ENCODE measurements at regions not wholly inside any gene's neighbourhood (a gene's known extent, or its start where the extent isn't known, plus 50 kb on each side); places are given as distances from the start of the nearest gene placed in this dataset.
"Not testable (repeated sequence)": the region's sequence is repeated elsewhere in the genome, so short reads cannot be mapped to it uniquely, and the experiment has no call there.

DNA sequence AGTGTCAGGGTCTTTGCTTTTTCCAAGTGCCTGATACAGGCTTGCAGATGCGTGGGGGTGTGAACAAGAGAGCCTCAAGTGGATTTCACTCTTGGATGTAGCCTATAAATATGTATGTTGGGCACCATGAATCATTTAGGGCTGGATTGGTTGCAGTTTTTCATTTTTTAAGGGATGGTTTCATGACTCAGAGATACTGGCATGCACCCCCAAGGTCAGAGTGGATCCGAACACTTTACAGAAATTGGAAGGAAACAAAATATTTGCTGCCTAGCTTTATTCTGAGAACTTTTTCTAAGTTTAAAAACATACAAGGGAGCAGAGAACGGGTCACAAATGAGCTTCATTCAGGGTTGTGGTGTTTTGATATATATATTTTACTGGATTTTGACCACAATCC lies 436.8 kb upstream of the ERCC4 start:
- Mint-ChIP-seq H3K36me3 (no peaks in the 10 kb centered on the region), H3K27me3 (no peaks in the 10 kb centered on the region), H3K4me1 (no peaks in the 10 kb centered on the region), H3K9me3 (peaks cover 8% of the 10 kb centered on the region), H3K27ac (no peak overlapping the region), H3K4me3 (no peak overlapping the region)
- no peak for DNase-seq
- POLR2A ChIA-PET, result no interaction called here
- no peak for ATAC-seq (ENCODE audit: low read depth)

- ATAC-seq (ENCODE audit: low read depth); H3K27me3 Mint-ChIP-seq; H3K27ac Mint-ChIP-seq; H3K4me3 Mint-ChIP-seq; POLR2A ChIA-PET; H3K36me3 Mint-ChIP-seq; DNase-seq; H3K4me1 Mint-ChIP-seq; H3K9me3 Mint-ChIP-seq: not testable (repeated sequence)
These were observed 430.5 kb upstream of the ERCC4 start for GRCh38 chr16:13489416-13489815.

DNA sequence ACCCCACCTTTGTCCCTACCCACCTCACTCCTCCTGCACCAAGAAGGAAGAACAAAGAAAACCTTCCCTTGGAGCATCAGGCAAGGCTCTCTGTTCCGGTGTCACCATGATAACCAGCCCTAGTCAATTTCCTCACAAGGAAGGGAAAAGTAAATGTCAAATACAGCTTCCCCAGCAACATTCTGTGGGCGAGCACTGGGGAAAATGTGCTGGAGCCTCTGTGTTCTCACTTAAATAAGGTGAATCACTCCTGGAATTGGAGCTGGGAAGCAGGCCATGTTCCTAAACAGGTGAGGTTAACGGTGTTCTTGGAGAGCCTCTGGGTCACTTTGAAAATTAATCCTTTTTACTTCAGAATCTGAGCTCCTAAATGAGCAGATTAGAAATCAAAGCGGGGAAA lies 427.9 kb upstream of the ERCC4 start:
- Mint-ChIP-seq H3K4me1 (no peaks in the 10 kb centered on the region), H3K9me3 (no peaks in the 10 kb centered on the region), H3K27me3 (no peaks in the 10 kb centered on the region), H3K4me3 (no peak overlapping the region), H3K27ac (no peak overlapping the region), H3K36me3 (no peaks in the 10 kb centered on the region)
- POLR2A ChIA-PET, result no interaction called here
- ATAC-seq (ENCODE audit: low read depth), result no peak
- DNase-seq, result no peak

DNA sequence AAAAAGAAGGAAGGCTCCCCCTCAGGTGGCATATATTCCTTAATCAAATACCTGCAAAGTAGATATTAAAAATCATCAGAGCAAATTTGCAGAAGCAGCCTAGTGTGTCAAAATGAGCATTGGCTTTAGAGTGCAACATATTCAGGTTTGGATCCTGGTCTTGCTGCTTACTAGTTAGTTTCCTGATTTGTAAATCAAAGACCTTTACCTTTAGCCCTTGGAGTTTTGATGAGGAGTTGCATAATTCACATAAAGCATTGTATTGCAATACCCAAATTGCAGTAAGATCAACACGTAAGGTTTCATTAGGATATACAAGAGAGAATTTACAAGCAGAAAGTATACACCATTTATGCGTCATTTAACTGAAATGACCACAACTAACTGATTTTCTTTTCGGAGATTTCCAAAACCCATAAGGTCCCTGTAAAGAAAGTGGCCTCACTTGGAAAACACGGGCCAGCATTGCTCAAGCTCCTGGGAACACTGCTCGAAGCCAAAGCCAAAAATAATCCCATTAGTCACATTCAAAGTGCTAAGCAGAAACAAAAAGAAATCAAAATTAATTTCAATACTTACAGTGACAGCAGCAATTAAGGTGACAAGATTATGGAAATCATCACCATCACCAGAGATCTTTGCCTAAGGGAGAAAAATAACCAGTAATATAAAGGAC lies 415.9 kb upstream of the ERCC4 start:
- POLR2A ChIA-PET, result no interaction called here

DNA sequence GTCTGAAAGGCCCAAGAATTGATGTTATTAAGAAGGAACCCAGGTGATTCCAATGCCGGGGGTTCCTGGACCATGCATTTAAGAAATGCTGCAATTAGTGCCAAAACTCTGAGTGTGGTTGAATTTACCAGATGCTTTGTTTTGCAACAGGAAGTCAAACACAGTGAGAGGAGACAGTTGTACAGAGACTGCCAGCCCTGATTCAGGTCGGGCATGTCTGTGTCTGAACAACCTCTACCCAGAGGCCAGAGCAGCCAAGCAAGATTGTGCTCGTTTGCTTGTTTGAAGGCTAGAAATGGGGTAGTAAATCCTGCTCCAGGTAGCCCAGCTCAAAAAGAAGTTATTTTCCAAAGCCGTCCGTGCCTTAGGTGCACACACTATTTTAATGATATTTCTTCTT lies 412.4 kb upstream of the ERCC4 start:
- no peaks in the 10 kb centered on the region for H3K27me3 Mint-ChIP-seq
- H3K9me3 Mint-ChIP-seq, result no peaks in the 10 kb centered on the region
- no peaks in the 10 kb centered on the region for H3K4me1 Mint-ChIP-seq
- no peak overlapping the region for H3K27ac Mint-ChIP-seq
- DNase-seq, result no peak
- POLR2A ChIA-PET, result no interaction called here
- H3K36me3 Mint-ChIP-seq, result no peaks in the 10 kb centered on the region
- no peak for ATAC-seq (ENCODE audit: low read depth)
- H3K4me3 Mint-ChIP-seq, result no peak overlapping the region

More for the DNA sequence above, 415.9 kb upstream of the ERCC4 start:
- no peak for DNase-seq
- no peak for ATAC-seq (ENCODE audit: low read depth)
- Mint-ChIP-seq H3K36me3 (no peaks in the 10 kb centered on the region), H3K4me1 (no peaks in the 10 kb centered on the region), H3K27ac (no peak overlapping the region), H3K4me3 (no peak overlapping the region), H3K9me3 (no peaks in the 10 kb centered on the region), H3K27me3 (no peaks in the 10 kb centered on the region)

- no peak for DNase-seq
- ATAC-seq (ENCODE audit: low read depth), result no peak
- H3K4me1 Mint-ChIP-seq, result no peaks in the 10 kb centered on the region
- no peaks in the 10 kb centered on the region for H3K36me3 Mint-ChIP-seq
- H3K27ac Mint-ChIP-seq, result no peak overlapping the region
- peaks cover 2% of the 10 kb centered on the region for H3K9me3 Mint-ChIP-seq
- no peaks in the 10 kb centered on the region for H3K27me3 Mint-ChIP-seq
- POLR2A ChIA-PET, result no interaction called here
- no peak overlapping the region for H3K4me3 Mint-ChIP-seq
These were observed 409.4 kb upstream of the ERCC4 start for GRCh38 chr16:13510425-13511151.

GRCh38 chr16:13517841-13518240 lies 402.1 kb upstream of the ERCC4 start:
- POLR2A ChIA-PET, result no interaction called here
- no peaks in the 10 kb centered on the region for H3K27me3 Mint-ChIP-seq
- peaks cover 6% of the 10 kb centered on the region for H3K9me3 Mint-ChIP-seq
- DNase-seq (no peak), ATAC-seq (ENCODE audit: low read depth) (no peak)
- H3K27ac Mint-ChIP-seq, result no peak overlapping the region
- no peaks in the 10 kb centered on the region for H3K36me3 Mint-ChIP-seq
- no peak overlapping the region for H3K4me3 Mint-ChIP-seq
- no peaks in the 10 kb centered on the region for H3K4me1 Mint-ChIP-seq

GRCh38 chr16:13519871-13520270 lies 400.1 kb upstream of the ERCC4 start:
- peaks cover 7% of the 10 kb centered on the region for H3K9me3 Mint-ChIP-seq
- H3K36me3 Mint-ChIP-seq, result no peaks in the 10 kb centered on the region
- ATAC-seq (ENCODE audit: low read depth) (no peak), DNase-seq (no peak)
- no peak overlapping the region for H3K27ac Mint-ChIP-seq
- no peaks in the 10 kb centered on the region for H3K27me3 Mint-ChIP-seq
- no peaks in the 10 kb centered on the region for H3K4me1 Mint-ChIP-seq
- POLR2A ChIA-PET, result no interaction called here
- H3K4me3 Mint-ChIP-seq, result no peak overlapping the region

DNA sequence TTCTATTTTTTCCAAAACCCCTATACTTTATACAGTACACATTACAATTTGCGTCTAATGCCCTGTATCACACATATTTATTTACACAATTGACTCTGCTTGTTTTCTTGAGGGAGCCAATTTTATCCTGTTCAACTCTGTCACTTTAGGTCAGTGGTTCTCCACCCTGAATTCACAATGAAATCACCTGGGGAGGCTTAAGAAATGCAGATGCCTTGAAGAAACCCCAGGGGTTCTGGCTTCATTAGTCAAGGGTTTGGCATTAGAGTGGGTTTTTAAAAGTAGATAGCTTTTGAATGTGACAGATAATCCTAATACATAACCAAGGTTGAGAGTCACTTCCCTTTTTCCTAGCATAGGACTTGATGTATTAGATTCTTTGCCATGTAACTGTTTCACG lies 398.6 kb upstream of the ERCC4 start:
- H3K36me3 Mint-ChIP-seq, result no peaks in the 10 kb centered on the region
- POLR2A ChIA-PET, result no interaction called here
- no peak for ATAC-seq (ENCODE audit: low read depth)

GRCh38 chr16:13527332-13527731 lies 392.6 kb upstream of the ERCC4 start:
- no peaks in the 10 kb centered on the region for H3K36me3 Mint-ChIP-seq
- no peaks in the 10 kb centered on the region for H3K27me3 Mint-ChIP-seq
- peaks cover 3% of the 10 kb centered on the region for H3K9me3 Mint-ChIP-seq
- POLR2A ChIA-PET, result no interaction called here
- no peak overlapping the region for H3K4me3 Mint-ChIP-seq
- DNase-seq (no peak), ATAC-seq (ENCODE audit: low read depth) (no peak)
- no peak overlapping the region for H3K27ac Mint-ChIP-seq
- H3K4me1 Mint-ChIP-seq, result no peaks in the 10 kb centered on the region

More for the DNA sequence above, 398.6 kb upstream of the ERCC4 start:
- DNase-seq, result no peak
- H3K27me3 Mint-ChIP-seq, result no peaks in the 10 kb centered on the region
- H3K4me3 Mint-ChIP-seq, result no peak overlapping the region
- H3K27ac Mint-ChIP-seq, result no peak overlapping the region
- no peaks in the 10 kb centered on the region for H3K4me1 Mint-ChIP-seq
- peaks cover 4% of the 10 kb centered on the region for H3K9me3 Mint-ChIP-seq

GRCh38 chr16:13528691-13529090 lies 391.3 kb upstream of the ERCC4 start:
- Mint-ChIP-seq H3K27ac (no peak overlapping the region), H3K9me3 (no peaks in the 10 kb centered on the region), H3K4me3 (no peak overlapping the region), H3K36me3 (no peaks in the 10 kb centered on the region), H3K27me3 (no peaks in the 10 kb centered on the region), H3K4me1 (no peaks in the 10 kb centered on the region)
- ATAC-seq (ENCODE audit: low read depth) (no peak), DNase-seq (no peak)
- POLR2A ChIA-PET, result no interaction called here

DNA sequence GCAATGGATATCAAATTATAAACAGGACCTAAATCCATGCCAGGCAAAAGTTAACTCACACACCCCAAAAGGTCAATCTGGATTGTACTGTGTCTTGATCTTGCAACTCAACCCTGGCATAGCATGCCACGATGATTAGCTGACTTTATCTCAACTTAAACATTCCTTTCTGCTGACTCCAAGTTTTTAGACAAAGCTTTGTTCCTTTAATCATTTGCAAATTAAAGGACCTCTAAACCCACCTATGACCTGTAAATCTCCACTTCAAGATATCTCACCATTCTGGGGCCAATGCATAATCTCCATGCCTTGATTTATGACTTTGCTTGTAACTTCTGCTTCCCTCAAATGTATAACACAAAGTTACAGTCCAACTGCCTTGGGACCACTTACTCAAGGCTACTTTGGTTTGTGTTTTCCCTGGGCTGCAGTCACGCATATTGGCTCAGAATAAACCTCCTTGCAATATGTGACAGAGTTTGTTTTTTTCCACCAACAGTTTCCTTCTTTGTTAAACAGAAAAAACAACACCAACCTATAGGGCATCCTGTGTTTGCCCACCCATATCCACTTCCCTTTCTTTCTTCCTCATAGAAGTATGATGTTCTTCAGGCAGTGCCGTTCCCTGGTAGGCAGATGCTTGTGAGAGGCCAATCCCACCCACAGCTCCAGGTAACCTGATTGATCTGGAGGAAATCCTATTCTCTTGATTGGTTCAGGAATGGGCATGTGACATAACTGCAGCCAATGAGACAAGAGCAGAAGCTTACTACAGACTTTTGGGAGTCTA lies 390.6 kb upstream of the ERCC4 start:
- H3K27ac Mint-ChIP-seq, result no peak overlapping the region
- H3K27me3 Mint-ChIP-seq, result no peaks in the 10 kb centered on the region
- H3K36me3 Mint-ChIP-seq, result no peaks in the 10 kb centered on the region
- no peaks in the 10 kb centered on the region for H3K9me3 Mint-ChIP-seq
- DNase-seq (no peak), ATAC-seq (ENCODE audit: low read depth) (no peak)
- no peak overlapping the region for H3K4me3 Mint-ChIP-seq
- no peaks in the 10 kb centered on the region for H3K4me1 Mint-ChIP-seq
- POLR2A ChIA-PET, result no interaction called here

DNA sequence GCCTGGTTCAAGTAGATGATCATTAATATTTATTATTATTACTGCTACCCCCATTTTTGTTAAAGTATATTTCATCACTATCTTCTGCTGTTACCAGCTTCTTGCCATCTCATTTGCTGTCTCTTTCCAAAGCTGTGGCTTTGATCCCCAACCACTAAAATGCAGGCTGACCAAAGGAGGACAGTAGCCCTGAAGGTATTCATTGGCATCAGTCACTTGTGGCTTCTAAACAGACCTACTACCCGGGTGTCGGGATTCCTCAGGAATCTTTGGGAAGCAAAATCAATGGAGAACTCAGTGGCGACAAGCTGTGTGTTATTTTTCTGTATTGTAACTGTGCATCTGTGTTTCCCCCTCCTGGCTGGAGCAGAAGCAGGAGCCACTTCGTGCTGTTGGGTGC lies 379.2 kb upstream of the ERCC4 start:
- Mint-ChIP-seq H3K27ac (no peak overlapping the region), H3K36me3 (no peaks in the 10 kb centered on the region), H3K27me3 (no peaks in the 10 kb centered on the region), H3K4me1 (no peaks in the 10 kb centered on the region), H3K9me3 (peaks cover 9% of the 10 kb centered on the region), H3K4me3 (no peak overlapping the region)
- POLR2A ChIA-PET, result no interaction called here
- DNase-seq, result no peak
- ATAC-seq (ENCODE audit: low read depth), result no peak

DNA sequence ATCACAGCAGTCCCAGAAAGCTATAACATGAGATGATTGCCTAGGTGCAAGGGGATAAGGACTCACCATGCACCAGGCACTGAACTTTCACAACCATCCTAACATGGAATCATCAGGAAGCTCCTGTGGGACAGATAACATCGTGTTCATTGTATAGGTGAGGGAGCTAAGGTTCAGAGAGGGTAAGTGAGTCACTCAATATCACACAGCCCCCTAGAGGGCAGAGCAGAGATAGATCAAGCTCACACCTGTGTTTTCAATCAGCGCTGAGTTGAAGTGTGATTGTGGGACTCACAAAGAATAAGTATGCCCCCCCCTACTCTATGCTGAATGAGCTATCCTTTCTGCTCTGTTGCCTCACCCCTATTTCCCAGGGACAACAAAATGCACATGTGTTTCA lies 377.7 kb upstream of the ERCC4 start:
- Mint-ChIP-seq H3K9me3 (peaks cover 6% of the 10 kb centered on the region), H3K36me3 (no peaks in the 10 kb centered on the region), H3K4me1 (no peaks in the 10 kb centered on the region), H3K27ac (no peak overlapping the region), H3K4me3 (no peak overlapping the region), H3K27me3 (no peaks in the 10 kb centered on the region)
- ATAC-seq (ENCODE audit: low read depth) (no peak), DNase-seq (no peak)
- POLR2A ChIA-PET, result no interaction called here
